HEK293 (cell line): ENCODE measurements at regions not wholly inside any gene's neighbourhood (a gene's known extent, or its start where the extent isn't known, plus 50 kb on each side); places are given as distances from the start of the nearest gene placed in this dataset.
A peak's percentile ranks its signal among the peaks of the same experiment; 100 is the strongest.

Experiments used
- CTCF ChIA-PET: fragments of 350-600 bp; formaldehyde crosslinking; extraction: SDS; loops from one replicate; lab custom pipeline; 2021; ENCODE audit warnings: antibody characterized with exemption; lab: Yijun Ruan, JAX
- POLR2A ChIA-PET: fragments of 300-600 bp; formaldehyde crosslinking; extraction: SDS; loops from one replicate; lab custom pipeline; 2020; ENCODE audit warnings: antibody characterized with exemption, inconsistent platforms; lab: Yijun Ruan, JAX
- H3K27ac ChIP-seq: fragments of 200-500 bp; sonication (Bioruptor generic); 2 replicates; pipeline ENCODE4 v1.5.1; 2014; ENCODE audit warnings: low read depth, low read length, control low read depth, inconsistent platforms; ENCODE audit errors: extremely low read depth
- H3K36me3 ChIP-seq, 2 experiments: fragments of 200-500 bp in 1 of 2; sonication (Bioruptor generic) in 1 of 2; 1 replicate in 1 of 2; 2 replicates in 1 of 2; pipeline ENCODE4 v1.5.1; 2014 to 2017; ENCODE audit warnings: inconsistent platforms in 2 of 2, low read length in 2 of 2; ENCODE audit not compliant: control insufficient read depth in 2 of 2, insufficient read depth in 1 of 2
- H3K4me1 ChIP-seq: fragments of 200-500 bp; sonication (Bioruptor generic); 2 replicates; pipeline ENCODE4 v1.5.1; 2014; ENCODE audit warnings: mild to moderate bottlenecking, low read length, inconsistent platforms; ENCODE audit not compliant: control insufficient read depth, insufficient read depth
- H3K4me3 ChIP-seq: 2 replicates; pipeline ENCODE4 v1.5.1; 2011; ENCODE audit warnings: low read depth, mild to moderate bottlenecking, control low read depth, low read length, moderate library complexity
- H3K9me3 ChIP-seq: fragments of 200-500 bp; sonication (Bioruptor generic); 2 replicates; pipeline ENCODE4 v1.5.1; 2014; ENCODE audit warnings: low read depth, low read length, inconsistent platforms; ENCODE audit not compliant: control insufficient read depth, insufficient read depth
- GLIS1 ChIP-seq: fragments of 450-650 bp; formaldehyde crosslinking; IDR thresholded peaks from 2 replicates; pipeline ENCODE4 v1.5.1; 2016; ENCODE audit warnings: missing biosample characterization, missing genetic modification characterization
- KLF9 ChIP-seq: fragments of 450-650 bp; formaldehyde crosslinking; IDR thresholded peaks from 2 replicates; pipeline ENCODE4 v1.5.1; 2016; ENCODE audit warnings: missing biosample characterization, missing genetic modification characterization, low read depth
- SCRT1 ChIP-seq: fragments of 450-650 bp; formaldehyde crosslinking; IDR thresholded peaks from 2 replicates; pipeline ENCODE4 v1.5.1; 2016; ENCODE audit warnings: missing biosample characterization, missing genetic modification characterization, borderline replicate concordance
- TCF7L2 ChIP-seq: IDR thresholded peaks from 2 replicates; pipeline ENCODE4 v1.6.1; 2011; ENCODE audit warnings: low read depth, mild to moderate bottlenecking, inconsistent platforms, low read length, moderate library complexity, borderline replicate concordance
- ZBTB48 ChIP-seq: fragments of 450-650 bp; formaldehyde crosslinking; IDR thresholded peaks from 2 replicates; pipeline ENCODE4 v1.5.1; 2016; ENCODE audit warnings: missing biosample characterization, missing genetic modification characterization
- ZNF121 ChIP-seq: fragments of 450-650 bp; formaldehyde crosslinking; IDR thresholded peaks from 2 replicates; pipeline ENCODE4 v1.5.1; 2016; ENCODE audit warnings: missing biosample characterization, missing genetic modification characterization
- ZNF350 ChIP-seq: fragments of 450-650 bp; formaldehyde crosslinking; IDR thresholded peaks from 2 replicates; pipeline ENCODE4 v1.5.0; 2017; ENCODE audit warnings: missing biosample characterization, mild to moderate bottlenecking, missing genetic modification characterization
- ZNF610 ChIP-seq: fragments of 450-650 bp; formaldehyde crosslinking; IDR thresholded peaks from 2 replicates; pipeline ENCODE4 v1.5.1; 2016; ENCODE audit warnings: missing biosample characterization, missing genetic modification characterization, borderline replicate concordance
- ZNF776 ChIP-seq: fragments of 450-650 bp; formaldehyde crosslinking; IDR thresholded peaks from 2 replicates; pipeline ENCODE4 v1.5.0; 2017; ENCODE audit warnings: missing biosample characterization, missing genetic modification characterization, borderline replicate concordance
- TF ChIP-seq, protein P1 (sequence below): fragments of 450-650 bp; formaldehyde crosslinking; IDR thresholded peaks from 2 replicates; pipeline ENCODE4 v1.5.1; 2016; ENCODE audit warnings: missing biosample characterization, missing genetic modification characterization
- TF ChIP-seq, protein P2 (sequence below): fragments of 450-650 bp; formaldehyde crosslinking; IDR thresholded peaks from 2 replicates; pipeline ENCODE4 v1.5.1; 2016; ENCODE audit warnings: missing biosample characterization, missing genetic modification characterization, low read depth
- TF ChIP-seq, protein P3 (sequence below): fragments of 450-650 bp; IDR thresholded peaks from 2 replicates; pipeline ENCODE4 v1.5.1; 2018; ENCODE audit warnings: missing biosample characterization, mild to moderate bottlenecking, missing genetic modification characterization
- TF ChIP-seq, protein P4 (sequence below): fragments of 450-650 bp; formaldehyde crosslinking; IDR thresholded peaks from 2 replicates; pipeline ENCODE4 v1.5.1; 2017; ENCODE audit warnings: missing biosample characterization, mild to moderate bottlenecking, missing genetic modification characterization, moderate library complexity

DNA sequence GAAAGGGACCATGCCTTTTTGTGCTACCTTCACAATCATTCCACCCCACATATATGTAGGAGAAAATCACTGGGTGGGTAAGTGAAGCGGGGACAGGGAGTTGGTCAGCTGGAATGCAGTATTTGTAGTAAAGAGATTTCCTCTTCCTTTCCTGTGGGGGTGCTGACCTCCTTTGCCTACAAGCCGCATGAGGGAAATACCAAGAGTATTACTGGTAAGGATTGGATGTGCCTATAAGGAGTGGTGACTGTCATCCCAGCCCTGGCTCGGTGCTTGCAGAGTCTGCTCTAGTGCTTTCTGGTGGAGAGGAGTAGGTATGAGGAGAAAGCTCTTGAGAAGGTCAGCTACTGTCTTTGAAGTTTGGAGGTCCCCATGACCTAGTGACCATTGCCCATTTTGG, 324.6 kb downstream of the HRH4 start:
- Histone ChIP-seq H3K36me3 (no peaks in the 10 kb centered on the region), H3K9me3 (no peaks in the 10 kb centered on the region), H3K4me3 (no peak overlapping the region), H3K4me1 (no peaks in the 10 kb centered on the region), H3K27ac (no peak overlapping the region)
- CTCF ChIA-PET: no interaction called here
- POLR2A ChIA-PET: no interaction called here
- TF ChIP-seq TCF7L2: no peak
- TF ChIP-seq ZNF350: no peak
- no peak for TF ChIP-seq KLF9 (tag by site-specific recombination)
- TF ChIP-seq SCRT1 (tag by site-specific recombination): no peak
- no peak for TF ChIP-seq ZNF610 (tag by site-specific recombination)
- TF ChIP-seq, all 188 proteins: peak for 0

DNA sequence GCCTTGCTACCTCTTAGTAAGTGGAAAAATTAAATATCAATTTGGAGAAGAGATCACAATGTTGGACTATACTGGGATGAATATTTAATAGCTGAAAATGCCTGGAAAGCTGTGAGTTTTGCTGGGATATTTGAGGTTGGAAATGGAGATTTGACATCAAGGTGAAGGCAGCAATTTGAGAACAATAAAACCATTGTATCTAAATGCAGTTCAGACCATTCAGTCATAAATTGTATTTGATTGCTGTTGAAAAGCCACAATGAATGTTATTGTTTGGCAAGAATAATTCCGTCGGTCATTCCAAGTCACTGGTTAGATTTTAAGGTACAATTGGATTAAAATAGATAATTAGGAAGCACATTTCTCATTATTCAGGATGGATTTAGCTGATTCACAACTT, 325.6 kb downstream of the HRH4 start:
- H3K4me1 ChIP-seq: no peaks in the 10 kb centered on the region
- CTCF ChIA-PET: no interaction called here
- TF ChIP-seq ZBTB48 (tag by site-specific recombination) (no peak), ZNF776 (tag by site-specific recombination) (no peak), ZNF121 (tag by site-specific recombination) (no peak)
- TF ChIP-seq, protein P1, sequence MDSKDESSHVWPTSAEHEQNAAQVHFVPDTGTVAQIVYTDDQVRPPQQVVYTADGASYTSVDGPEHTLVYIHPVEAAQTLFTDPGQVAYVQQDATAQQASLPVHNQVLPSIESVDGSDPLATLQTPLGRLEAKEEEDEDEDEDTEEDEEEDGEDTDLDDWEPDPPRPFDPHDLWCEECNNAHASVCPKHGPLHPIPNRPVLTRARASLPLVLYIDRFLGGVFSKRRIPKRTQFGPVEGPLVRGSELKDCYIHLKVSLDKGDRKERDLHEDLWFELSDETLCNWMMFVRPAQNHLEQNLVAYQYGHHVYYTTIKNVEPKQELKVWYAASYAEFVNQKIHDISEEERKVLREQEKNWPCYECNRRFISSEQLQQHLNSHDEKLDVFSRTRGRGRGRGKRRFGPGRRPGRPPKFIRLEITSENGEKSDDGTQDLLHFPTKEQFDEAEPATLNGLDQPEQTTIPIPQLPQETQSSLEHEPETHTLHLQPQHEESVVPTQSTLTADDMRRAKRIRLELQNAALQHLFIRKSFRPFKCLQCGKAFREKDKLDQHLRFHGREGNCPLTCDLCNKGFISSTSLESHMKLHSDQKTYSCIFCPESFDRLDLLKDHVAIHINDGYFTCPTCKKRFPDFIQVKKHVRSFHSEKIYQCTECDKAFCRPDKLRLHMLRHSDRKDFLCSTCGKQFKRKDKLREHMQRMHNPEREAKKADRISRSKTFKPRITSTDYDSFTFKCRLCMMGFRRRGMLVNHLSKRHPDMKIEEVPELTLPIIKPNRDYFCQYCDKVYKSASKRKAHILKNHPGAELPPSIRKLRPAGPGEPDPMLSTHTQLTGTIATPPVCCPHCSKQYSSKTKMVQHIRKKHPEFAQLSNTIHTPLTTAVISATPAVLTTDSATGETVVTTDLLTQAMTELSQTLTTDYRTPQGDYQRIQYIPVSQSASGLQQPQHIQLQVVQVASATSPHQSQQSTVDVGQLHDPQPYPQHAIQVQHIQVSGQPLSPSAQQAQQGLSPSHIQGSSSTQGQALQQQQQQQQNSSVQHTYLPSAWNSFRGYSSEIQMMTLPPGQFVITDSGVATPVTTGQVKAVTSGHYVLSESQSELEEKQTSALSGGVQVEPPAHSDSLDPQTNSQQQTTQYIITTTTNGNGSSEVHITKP (tag by site-specific recombination): no peak
- TF ChIP-seq, protein P2, sequence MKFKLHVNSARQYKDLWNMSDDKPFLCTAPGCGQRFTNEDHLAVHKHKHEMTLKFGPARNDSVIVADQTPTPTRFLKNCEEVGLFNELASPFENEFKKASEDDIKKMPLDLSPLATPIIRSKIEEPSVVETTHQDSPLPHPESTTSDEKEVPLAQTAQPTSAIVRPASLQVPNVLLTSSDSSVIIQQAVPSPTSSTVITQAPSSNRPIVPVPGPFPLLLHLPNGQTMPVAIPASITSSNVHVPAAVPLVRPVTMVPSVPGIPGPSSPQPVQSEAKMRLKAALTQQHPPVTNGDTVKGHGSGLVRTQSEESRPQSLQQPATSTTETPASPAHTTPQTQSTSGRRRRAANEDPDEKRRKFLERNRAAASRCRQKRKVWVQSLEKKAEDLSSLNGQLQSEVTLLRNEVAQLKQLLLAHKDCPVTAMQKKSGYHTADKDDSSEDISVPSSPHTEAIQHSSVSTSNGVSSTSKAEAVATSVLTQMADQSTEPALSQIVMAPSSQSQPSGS (tag by site-specific recombination): no peak
- TF ChIP-seq, protein P3, sequence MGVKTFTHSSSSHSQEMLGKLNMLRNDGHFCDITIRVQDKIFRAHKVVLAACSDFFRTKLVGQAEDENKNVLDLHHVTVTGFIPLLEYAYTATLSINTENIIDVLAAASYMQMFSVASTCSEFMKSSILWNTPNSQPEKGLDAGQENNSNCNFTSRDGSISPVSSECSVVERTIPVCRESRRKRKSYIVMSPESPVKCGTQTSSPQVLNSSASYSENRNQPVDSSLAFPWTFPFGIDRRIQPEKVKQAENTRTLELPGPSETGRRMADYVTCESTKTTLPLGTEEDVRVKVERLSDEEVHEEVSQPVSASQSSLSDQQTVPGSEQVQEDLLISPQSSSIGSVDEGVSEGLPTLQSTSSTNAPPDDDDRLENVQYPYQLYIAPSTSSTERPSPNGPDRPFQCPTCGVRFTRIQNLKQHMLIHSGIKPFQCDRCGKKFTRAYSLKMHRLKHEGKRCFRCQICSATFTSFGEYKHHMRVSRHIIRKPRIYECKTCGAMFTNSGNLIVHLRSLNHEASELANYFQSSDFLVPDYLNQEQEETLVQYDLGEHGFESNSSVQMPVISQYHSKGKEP (tag by site-specific recombination): no peak
- TF ChIP-seq, all 188 proteins: peak for 0
- no peak overlapping the region for H3K4me3 ChIP-seq
- POLR2A ChIA-PET: no interaction called here
- no peaks in the 10 kb centered on the region for H3K9me3 ChIP-seq
- no peaks in the 10 kb centered on the region for H3K36me3 ChIP-seq
- no peak overlapping the region for H3K27ac ChIP-seq

DNA sequence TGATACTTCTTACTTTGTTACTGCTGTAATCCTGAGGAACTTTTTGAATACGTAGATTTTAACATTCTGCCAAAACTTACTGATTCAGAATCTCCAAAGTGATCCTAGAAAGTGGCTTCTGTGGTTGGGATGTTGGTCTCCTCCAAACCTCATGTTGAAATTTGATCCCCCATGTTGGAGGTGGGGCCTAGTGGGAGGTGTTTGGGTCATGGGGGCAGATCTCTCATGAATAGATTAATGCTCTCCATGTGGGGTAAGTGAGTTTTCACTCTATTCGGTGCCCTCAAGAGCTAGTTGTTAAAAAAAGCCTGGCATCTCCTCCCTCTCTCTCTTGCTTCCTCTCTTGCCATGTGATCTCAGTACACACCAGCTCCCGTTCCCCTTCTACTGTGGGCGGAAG, 329.9 kb downstream of the HRH4 start:
- H3K4me1 ChIP-seq: no peaks in the 10 kb centered on the region
- CTCF ChIA-PET: interaction anchor here (1.8 kb wide), 1 partner anchor 247 kb away, joined by 4 read pairs; no protein-coding TSS in a partner anchor
- POLR2A ChIA-PET: no interaction called here
- no peak overlapping the region for H3K4me3 ChIP-seq
- TF ChIP-seq, protein P4, sequence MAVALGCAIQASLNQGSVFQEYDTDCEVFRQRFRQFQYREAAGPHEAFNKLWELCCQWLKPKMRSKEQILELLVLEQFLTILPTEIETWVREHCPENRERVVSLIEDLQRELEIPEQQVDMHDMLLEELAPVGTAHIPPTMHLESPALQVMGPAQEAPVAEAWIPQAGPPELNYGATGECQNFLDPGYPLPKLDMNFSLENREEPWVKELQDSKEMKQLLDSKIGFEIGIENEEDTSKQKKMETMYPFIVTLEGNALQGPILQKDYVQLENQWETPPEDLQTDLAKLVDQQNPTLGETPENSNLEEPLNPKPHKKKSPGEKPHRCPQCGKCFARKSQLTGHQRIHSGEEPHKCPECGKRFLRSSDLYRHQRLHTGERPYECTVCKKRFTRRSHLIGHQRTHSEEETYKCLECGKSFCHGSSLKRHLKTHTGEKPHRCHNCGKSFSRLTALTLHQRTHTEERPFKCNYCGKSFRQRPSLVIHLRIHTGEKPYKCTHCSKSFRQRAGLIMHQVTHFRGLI (tag by site-specific recombination): no peak
- TF ChIP-seq GLIS1 (tag by site-specific recombination): peak; percentile 35
- TF ChIP-seq, all 188 proteins: peak for 1
- H3K27ac ChIP-seq: no peak overlapping the region
- H3K36me3 ChIP-seq: no peaks in the 10 kb centered on the region
- H3K9me3 ChIP-seq: no peaks in the 10 kb centered on the region
